ENCODE measurements at regions not wholly inside any gene's neighbourhood (a gene's known extent, or its start where the extent isn't known, plus 50 kb on each side); places are given as distances from the start of the nearest gene placed in this dataset.
"Not testable (repeated sequence)": the region's sequence is repeated elsewhere in the genome, so short reads cannot be mapped to it uniquely, and the experiment has no call there.

DNA sequence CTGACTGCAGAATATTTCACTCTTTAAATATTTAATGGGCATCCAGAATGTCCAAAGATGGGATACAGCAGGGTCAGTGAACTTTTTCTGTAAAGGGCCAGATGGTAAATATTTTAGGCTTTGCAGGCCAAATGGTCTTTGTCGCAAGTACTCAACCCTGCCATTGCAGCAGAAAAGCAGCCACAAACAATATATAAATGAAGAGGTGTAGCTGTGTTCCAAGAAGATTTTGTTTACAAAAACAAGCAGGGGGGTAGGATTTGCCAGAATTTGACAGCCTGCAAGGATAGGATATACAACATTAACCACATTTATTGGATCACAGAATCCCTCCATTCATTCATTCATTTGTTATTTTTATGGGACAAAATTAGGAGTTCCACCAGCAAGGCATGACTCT, 435.0 kb upstream of the DYNLRB2 start:
- Histone ChIP-seq H3K4me3 (ENCODE audit: low read length in 3 of 3) (no peak overlapping the region), H3K36me3 (ENCODE audit: control insufficient read depth in 3 of 3, insufficient read depth in 3 of 3, low read length in 3 of 3) (no peaks in the 10 kb centered on the region), H3K27me3 (ENCODE audit: control insufficient read depth in 3 of 3, insufficient read depth in 3 of 3, low read length in 3 of 3) (no peaks in the 10 kb centered on the region), H3K9me3 (ENCODE audit: control insufficient read depth in 3 of 3, low read length in 3 of 3) (no peaks in the 10 kb centered on the region), H3K27ac (ENCODE audit: low read depth, low read length) (no peak overlapping the region), H3K9ac (ENCODE audit: low read depth in 1 of 3, low read length in 3 of 3) (no peak overlapping the region), H3K4me1 (ENCODE audit: control insufficient read depth in 3 of 3, insufficient read depth in 3 of 3, low read length in 3 of 3) (no peaks in the 10 kb centered on the region)

DNA sequence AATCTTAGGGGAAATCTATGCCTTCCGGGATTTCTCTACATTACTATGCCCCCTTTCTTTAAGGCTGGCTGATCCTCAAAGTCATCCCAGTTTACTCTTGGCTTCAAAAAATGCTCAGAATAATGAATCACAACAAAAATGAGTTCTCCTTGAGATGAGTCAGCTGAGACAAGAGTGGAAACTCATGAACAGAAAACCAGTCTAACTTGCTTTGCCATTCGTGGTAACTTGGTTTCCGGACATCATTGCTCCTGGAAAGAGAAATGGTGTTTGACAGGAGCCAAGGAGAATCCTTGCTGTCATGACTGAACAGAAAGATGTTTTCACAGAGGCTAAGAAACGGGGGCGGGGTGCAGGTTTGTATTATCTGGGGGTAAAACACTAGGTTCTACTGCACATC, 435.6 kb upstream of the DYNLRB2 start:
- no peaks in the 10 kb centered on the region for H3K36me3 ChIP-seq (ENCODE audit: control insufficient read depth in 3 of 3, insufficient read depth in 3 of 3, low read length in 3 of 3)

GRCh38 chr16:80104401-80104800, 436.4 kb upstream of the DYNLRB2 start:
- H3K27me3 ChIP-seq (ENCODE audit: control insufficient read depth in 3 of 3, insufficient read depth in 3 of 3, low read length in 3 of 3): no peaks in the 10 kb centered on the region
- H3K4me3 ChIP-seq (ENCODE audit: low read length in 3 of 3): no peak overlapping the region
- no peaks in the 10 kb centered on the region for H3K4me1 ChIP-seq (ENCODE audit: control insufficient read depth in 3 of 3, insufficient read depth in 3 of 3, low read length in 3 of 3)
- no peak overlapping the region for H3K27ac ChIP-seq (ENCODE audit: low read depth, low read length)
- H3K36me3 ChIP-seq (ENCODE audit: control insufficient read depth in 3 of 3, insufficient read depth in 3 of 3, low read length in 3 of 3): no peaks in the 10 kb centered on the region
- H3K9ac ChIP-seq (ENCODE audit: low read depth in 1 of 3, low read length in 3 of 3): no peak overlapping the region
- no peaks in the 10 kb centered on the region for H3K9me3 ChIP-seq (ENCODE audit: control insufficient read depth in 3 of 3, low read length in 3 of 3)

More for the DNA sequence above, 435.6 kb upstream of the DYNLRB2 start:
- Histone ChIP-seq H3K4me1 (ENCODE audit: control insufficient read depth in 3 of 3, insufficient read depth in 3 of 3, low read length in 3 of 3) (no peaks in the 10 kb centered on the region), H3K9ac (ENCODE audit: low read depth in 1 of 3, low read length in 3 of 3) (no peak overlapping the region), H3K4me3 (ENCODE audit: low read length in 3 of 3) (no peak overlapping the region), H3K27ac (ENCODE audit: low read depth, low read length) (no peak overlapping the region), H3K27me3 (ENCODE audit: control insufficient read depth in 3 of 3, insufficient read depth in 3 of 3, low read length in 3 of 3) (no peaks in the 10 kb centered on the region), H3K9me3 (ENCODE audit: control insufficient read depth in 3 of 3, low read length in 3 of 3) (no peaks in the 10 kb centered on the region)

DNA sequence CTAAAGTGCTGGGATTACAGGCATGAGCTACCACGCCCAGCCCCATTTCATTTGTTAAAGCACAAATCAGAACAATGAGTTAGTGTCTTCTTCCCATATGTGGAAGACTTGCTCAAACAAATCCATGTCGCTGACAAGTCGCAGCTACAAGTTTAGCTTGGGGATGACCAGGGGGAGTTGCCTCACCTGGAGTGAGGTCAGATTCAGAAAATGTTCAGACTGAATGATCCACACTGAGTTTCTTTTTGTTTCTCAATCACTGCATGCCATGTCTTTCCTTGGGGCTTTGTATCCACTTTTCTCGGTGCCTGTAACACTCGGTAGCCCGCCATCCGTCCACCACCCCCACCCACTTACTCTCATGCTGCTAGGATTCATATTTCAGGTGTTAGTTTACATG, 437.3 kb upstream of the DYNLRB2 start:
- no peaks in the 10 kb centered on the region for H3K4me1 ChIP-seq (ENCODE audit: control insufficient read depth in 3 of 3, insufficient read depth in 3 of 3, low read length in 3 of 3)
- H3K4me3 ChIP-seq (ENCODE audit: low read length in 3 of 3): no peak overlapping the region
- no peaks in the 10 kb centered on the region for H3K27me3 ChIP-seq (ENCODE audit: control insufficient read depth in 3 of 3, insufficient read depth in 3 of 3, low read length in 3 of 3)
- H3K9me3 ChIP-seq (ENCODE audit: control insufficient read depth in 3 of 3, low read length in 3 of 3): no peaks in the 10 kb centered on the region
- H3K27ac ChIP-seq (ENCODE audit: low read depth, low read length): no peak overlapping the region
- no peaks in the 10 kb centered on the region for H3K36me3 ChIP-seq (ENCODE audit: control insufficient read depth in 3 of 3, insufficient read depth in 3 of 3, low read length in 3 of 3)
- H3K9ac ChIP-seq (ENCODE audit: low read depth in 1 of 3, low read length in 3 of 3): no peak overlapping the region

- Histone ChIP-seq H3K4me3 (ENCODE audit: low read length in 3 of 3) (no peak overlapping the region), H3K9me3 (ENCODE audit: control insufficient read depth in 3 of 3, low read length in 3 of 3) (peaks cover 0 to 4% (median 0%) of the 10 kb centered on the region in 3 donors), H3K27me3 (ENCODE audit: control insufficient read depth in 3 of 3, insufficient read depth in 3 of 3, low read length in 3 of 3) (no peaks in the 10 kb centered on the region), H3K27ac (ENCODE audit: low read depth, low read length) (no peak overlapping the region), H3K9ac (ENCODE audit: low read depth in 1 of 3, low read length in 3 of 3) (no peak overlapping the region), H3K4me1 (ENCODE audit: control insufficient read depth in 3 of 3, insufficient read depth in 3 of 3, low read length in 3 of 3) (no peaks in the 10 kb centered on the region), H3K36me3 (ENCODE audit: control insufficient read depth in 3 of 3, insufficient read depth in 3 of 3, low read length in 3 of 3) (no peaks in the 10 kb centered on the region)
These were observed 439.8 kb upstream of the DYNLRB2 start for GRCh38 chr16:80100846-80101451.

GRCh38 chr16:80100186-80100585, 440.6 kb upstream of the DYNLRB2 start:
- H3K9ac ChIP-seq (ENCODE audit: low read depth in 1 of 3, low read length in 3 of 3): no peak overlapping the region
- H3K27ac ChIP-seq (ENCODE audit: low read depth, low read length): no peak overlapping the region
- H3K27me3 ChIP-seq (ENCODE audit: control insufficient read depth in 3 of 3, insufficient read depth in 3 of 3, low read length in 3 of 3): no peaks in the 10 kb centered on the region
- H3K36me3 ChIP-seq (ENCODE audit: control insufficient read depth in 3 of 3, insufficient read depth in 3 of 3, low read length in 3 of 3): no peaks in the 10 kb centered on the region
- H3K4me1 ChIP-seq (ENCODE audit: control insufficient read depth in 3 of 3, insufficient read depth in 3 of 3, low read length in 3 of 3): no peaks in the 10 kb centered on the region
- peaks cover 0 to 4% (median 0%) of the 10 kb centered on the region in 3 donors for H3K9me3 ChIP-seq (ENCODE audit: control insufficient read depth in 3 of 3, low read length in 3 of 3)
- no peak overlapping the region for H3K4me3 ChIP-seq (ENCODE audit: low read length in 3 of 3)

DNA sequence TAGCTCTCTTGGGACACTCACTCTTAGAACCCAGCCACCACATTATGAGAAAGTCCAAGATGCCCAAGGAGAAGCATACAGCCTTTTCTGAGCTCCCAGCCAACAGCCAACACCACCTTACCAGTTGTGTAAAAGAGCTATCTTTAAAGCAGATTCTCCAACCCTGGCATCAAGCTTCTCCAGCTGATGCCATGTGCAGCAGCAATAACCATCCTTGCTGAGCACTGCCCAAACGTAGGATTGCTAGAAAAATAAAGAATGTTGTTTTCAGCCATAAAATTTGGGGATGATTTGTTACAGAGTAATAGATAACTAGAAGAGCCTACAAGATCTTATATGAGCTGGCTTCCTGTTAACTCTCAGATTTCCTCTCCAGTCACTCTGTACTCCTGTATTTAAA, 443.7 kb upstream of the DYNLRB2 start:
- Histone ChIP-seq H3K27ac (ENCODE audit: low read depth, low read length) (no peak overlapping the region), H3K9me3 (ENCODE audit: control insufficient read depth in 3 of 3, low read length in 3 of 3) (peaks cover 0 to 4% (median 0%) of the 10 kb centered on the region in 3 donors), H3K4me1 (ENCODE audit: control insufficient read depth in 3 of 3, insufficient read depth in 3 of 3, low read length in 3 of 3) (no peaks in the 10 kb centered on the region), H3K4me3 (ENCODE audit: low read length in 3 of 3) (no peak overlapping the region), H3K36me3 (ENCODE audit: control insufficient read depth in 3 of 3, insufficient read depth in 3 of 3, low read length in 3 of 3) (no peaks in the 10 kb centered on the region), H3K27me3 (ENCODE audit: control insufficient read depth in 3 of 3, insufficient read depth in 3 of 3, low read length in 3 of 3) (no peaks in the 10 kb centered on the region), H3K9ac (ENCODE audit: low read depth in 1 of 3, low read length in 3 of 3) (no peak overlapping the region)

GRCh38 chr16:80092681-80093080, 448.1 kb upstream of the DYNLRB2 start:
- Histone ChIP-seq H3K9me3 (ENCODE audit: control insufficient read depth in 3 of 3, low read length in 3 of 3) (peaks cover 0 to 4% (median 0%) of the 10 kb centered on the region in 3 donors), H3K4me3 (ENCODE audit: low read length in 3 of 3) (no peak overlapping the region), H3K36me3 (ENCODE audit: control insufficient read depth in 3 of 3, insufficient read depth in 3 of 3, low read length in 3 of 3) (no peaks in the 10 kb centered on the region), H3K27me3 (ENCODE audit: control insufficient read depth in 3 of 3, insufficient read depth in 3 of 3, low read length in 3 of 3) (no peaks in the 10 kb centered on the region), H3K27ac (ENCODE audit: low read depth, low read length) (no peak overlapping the region), H3K4me1 (ENCODE audit: control insufficient read depth in 3 of 3, insufficient read depth in 3 of 3, low read length in 3 of 3) (no peaks in the 10 kb centered on the region), H3K9ac (ENCODE audit: low read depth in 1 of 3, low read length in 3 of 3) (no peak overlapping the region)

DNA sequence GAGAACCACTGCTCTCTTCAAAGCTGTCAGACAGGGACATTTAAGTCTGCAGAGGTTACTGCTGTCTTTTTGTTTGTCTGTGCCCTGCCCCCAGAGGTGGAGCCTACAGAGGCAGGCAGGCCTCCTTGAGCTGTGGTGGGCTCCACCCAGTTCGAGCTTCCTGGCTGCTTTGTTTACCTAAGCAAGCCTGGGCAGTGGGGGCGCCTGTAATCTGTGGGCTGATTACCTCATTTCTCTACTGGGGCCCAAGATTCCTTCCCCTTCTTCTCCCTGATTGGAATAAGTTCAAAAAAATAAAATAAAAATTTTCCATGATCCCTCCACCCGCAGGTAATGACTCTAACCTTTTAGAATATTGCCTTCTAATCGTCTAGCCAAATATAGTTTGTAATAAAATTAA, 449.3 kb upstream of the DYNLRB2 start:
- H3K27ac ChIP-seq (ENCODE audit: low read depth, low read length); H3K36me3 ChIP-seq (ENCODE audit: control insufficient read depth in 3 of 3, insufficient read depth in 3 of 3, low read length in 3 of 3); H3K4me1 ChIP-seq (ENCODE audit: control insufficient read depth in 3 of 3, insufficient read depth in 3 of 3, low read length in 3 of 3); H3K4me3 ChIP-seq (ENCODE audit: low read length in 3 of 3); H3K9ac ChIP-seq (ENCODE audit: low read depth in 1 of 3, low read length in 3 of 3); H3K27me3 ChIP-seq (ENCODE audit: control insufficient read depth in 3 of 3, insufficient read depth in 3 of 3, low read length in 3 of 3); H3K9me3 ChIP-seq (ENCODE audit: control insufficient read depth in 3 of 3, low read length in 3 of 3): not testable (repeated sequence)

GRCh38 chr16:80085606-80086005, 455.2 kb upstream of the DYNLRB2 start:
- Histone ChIP-seq H3K9ac (ENCODE audit: low read depth in 1 of 3, low read length in 3 of 3) (no peak overlapping the region), H3K4me1 (ENCODE audit: control insufficient read depth in 3 of 3, insufficient read depth in 3 of 3, low read length in 3 of 3) (no peaks in the 10 kb centered on the region), H3K36me3 (ENCODE audit: control insufficient read depth in 3 of 3, insufficient read depth in 3 of 3, low read length in 3 of 3) (no peaks in the 10 kb centered on the region), H3K9me3 (ENCODE audit: control insufficient read depth in 3 of 3, low read length in 3 of 3) (no peaks in the 10 kb centered on the region), H3K27me3 (ENCODE audit: control insufficient read depth in 3 of 3, insufficient read depth in 3 of 3, low read length in 3 of 3) (no peaks in the 10 kb centered on the region), H3K4me3 (ENCODE audit: low read length in 3 of 3) (no peak overlapping the region), H3K27ac (ENCODE audit: low read depth, low read length) (no peak overlapping the region)
